ENCODE measurements at regions not wholly inside any gene's neighbourhood (a gene's known extent, or its start where the extent isn't known, plus 50 kb on each side); places are given as distances from the start of the nearest gene placed in this dataset.

GRCh38 chr6:128827675-128828464 lies 55.1 kb upstream of the LAMA2 start:
- DNase-seq = no peak

- no peak for DNase-seq
These were observed 56.3 kb upstream of the LAMA2 start for GRCh38 chr6:128826606-128827005.

- DNase-seq = no peak
These were observed 60.7 kb upstream of the LAMA2 start for GRCh38 chr6:128822271-128822670.

GRCh38 chr6:128821116-128821515 lies 61.8 kb upstream of the LAMA2 start:
- DNase-seq = no peak

- no peak for DNase-seq
These were observed 74.1 kb upstream of the LAMA2 start for GRCh38 chr6:128808856-128809255.

- peak; percentile 23 to 78 for DNase-seq
These were observed 75.4 kb upstream of the LAMA2 start for GRCh38 chr6:128807577-128807976.

GRCh38 chr6:128806261-128806660 lies 76.7 kb upstream of the LAMA2 start:
- no peak for DNase-seq

- DNase-seq = peak; percentile 12 to 22
These were observed 79.0 kb upstream of the LAMA2 start for GRCh38 chr6:128803911-128804310.

GRCh38 chr6:128801621-128802020 lies 81.3 kb upstream of the LAMA2 start:
- DNase-seq = no peak

- no peak for DNase-seq
These were observed 98.7 kb upstream of the LAMA2 start for GRCh38 chr6:128784266-128784665.

- no peak for DNase-seq
These were observed 114.8 kb upstream of the LAMA2 start for GRCh38 chr6:128768187-128768586.

GRCh38 chr6:128767705-128768104 lies 115.2 kb upstream of the LAMA2 start:
- no peak for DNase-seq

- DNase-seq = no peak
These were observed 115.8 kb upstream of the LAMA2 start for GRCh38 chr6:128767150-128767549.

GRCh38 chr6:128763599-128764300 lies 119.2 kb upstream of the LAMA2 start:
- no peak for DNase-seq

- no peak for DNase-seq
These were observed 123.0 kb upstream of the LAMA2 start for GRCh38 chr6:128759901-128760300.

- no peak for DNase-seq
These were observed 123.5 kb upstream of the LAMA2 start for GRCh38 chr6:128759447-128759846.

GRCh38 chr6:128757961-128758360 lies 125.0 kb upstream of the LAMA2 start:
- no peak for DNase-seq

GRCh38 chr6:128754658-128755256 lies 128.2 kb upstream of the LAMA2 start:
- DNase-seq = no peak

- DNase-seq = no peak
These were observed 138.8 kb upstream of the LAMA2 start for GRCh38 chr6:128743974-128744765.

GRCh38 chr6:128742900-128743299 lies 140.0 kb upstream of the LAMA2 start:
- DNase-seq = no peak

GRCh38 chr6:128740951-128741350 lies 142.0 kb upstream of the LAMA2 start:
- DNase-seq = no peak

GRCh38 chr6:128739112-128739511 lies 143.8 kb upstream of the LAMA2 start:
- no peak for DNase-seq

- no peak for DNase-seq
These were observed 144.8 kb upstream of the LAMA2 start for GRCh38 chr6:128738112-128738511.
